Neural cell (in vitro differentiated cells): ENCODE measurements at regions not wholly inside any gene's neighbourhood (a gene's known extent, or its start where the extent isn't known, plus 50 kb on each side); places are given as distances from the start of the nearest gene placed in this dataset.

Source experiments
- CTCF ChIP-seq: fragments of 450-650 bp; IDR thresholded peaks from 2 replicates; pipeline ENCODE4 v1.5.1; 2014; ENCODE audit warnings: antibody characterized with exemption, mild to moderate bottlenecking, moderate library complexity; ENCODE audit not compliant: poor library complexity, severe bottlenecking
- EP300 ChIP-seq: fragments of 450-650 bp; conservative IDR thresholded peaks from 2 replicates; pipeline ENCODE4 v1.6.1; 2014; ENCODE audit warnings: antibody characterized with exemption, mild to moderate bottlenecking, moderate library complexity; ENCODE audit not compliant: poor library complexity, severe bottlenecking
- EZH2 ChIP-seq: fragments of 200-600, 300-800 bp; shearing (Covaris generic), sonication (generic); IDR thresholded peaks from 2 replicates; pipeline ENCODE4 v1.6.1; 2014; ENCODE audit warnings: antibody characterized with exemption, low read length, borderline replicate concordance, mild to moderate bottlenecking; ENCODE audit not compliant: insufficient read depth, poor library complexity, severe bottlenecking
- MXI1 ChIP-seq: fragments of 450-650 bp; conservative IDR thresholded peaks from 2 replicates; pipeline ENCODE4 v1.6.1; 2014; ENCODE audit warnings: antibody characterized with exemption, mild to moderate bottlenecking; ENCODE audit not compliant: poor library complexity, severe bottlenecking
- POLR2AphosphoS5 ChIP-seq: IDR thresholded peaks from 2 replicates; pipeline ENCODE4 v1.6.1; 2012

- TF ChIP-seq CTCF (no peak), POLR2AphosphoS5 (no peak), EZH2 (no peak), EP300 (no peak), MXI1 (no peak)
Measured at GRCh38 chr10:132124201-132124920, 58.6 kb downstream of the JAKMIP3 start.
